HG03442 (cell line): ENCODE measurements at regions not wholly inside any gene's neighbourhood (a gene's known extent, or its start where the extent isn't known, plus 50 kb on each side); places are given as distances from the start of the nearest gene placed in this dataset.
A peak's percentile ranks its signal among the peaks of the same experiment; 100 is the strongest.

ENCODE experiments used
- ATAC-seq: cut with Tn5 transposase; IDR thresholded peaks from one replicate; pipeline ENCODE4 v1.9.1; 2021; ENCODE audit warnings: mild to moderate bottlenecking, moderate library complexity; ENCODE audit not compliant: unreplicated experiment

DNA sequence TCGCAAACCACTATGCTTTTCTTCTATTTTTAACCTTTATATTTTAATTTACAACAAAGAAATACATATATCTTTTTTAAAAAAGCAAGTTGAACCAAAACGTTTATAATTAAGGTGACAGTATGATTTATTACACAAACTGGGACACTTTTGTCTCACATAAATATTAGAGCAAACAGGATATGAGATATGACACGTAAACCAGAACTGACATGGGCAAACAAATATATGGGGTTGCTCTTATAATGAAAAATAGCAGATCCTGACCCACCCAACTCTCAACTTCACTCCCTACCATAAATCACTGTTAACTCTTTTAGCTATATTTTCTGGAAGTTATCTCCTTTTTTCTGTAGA lies 177.0 kb upstream of the EDNRA start:
- ATAC-seq: no peak

DNA sequence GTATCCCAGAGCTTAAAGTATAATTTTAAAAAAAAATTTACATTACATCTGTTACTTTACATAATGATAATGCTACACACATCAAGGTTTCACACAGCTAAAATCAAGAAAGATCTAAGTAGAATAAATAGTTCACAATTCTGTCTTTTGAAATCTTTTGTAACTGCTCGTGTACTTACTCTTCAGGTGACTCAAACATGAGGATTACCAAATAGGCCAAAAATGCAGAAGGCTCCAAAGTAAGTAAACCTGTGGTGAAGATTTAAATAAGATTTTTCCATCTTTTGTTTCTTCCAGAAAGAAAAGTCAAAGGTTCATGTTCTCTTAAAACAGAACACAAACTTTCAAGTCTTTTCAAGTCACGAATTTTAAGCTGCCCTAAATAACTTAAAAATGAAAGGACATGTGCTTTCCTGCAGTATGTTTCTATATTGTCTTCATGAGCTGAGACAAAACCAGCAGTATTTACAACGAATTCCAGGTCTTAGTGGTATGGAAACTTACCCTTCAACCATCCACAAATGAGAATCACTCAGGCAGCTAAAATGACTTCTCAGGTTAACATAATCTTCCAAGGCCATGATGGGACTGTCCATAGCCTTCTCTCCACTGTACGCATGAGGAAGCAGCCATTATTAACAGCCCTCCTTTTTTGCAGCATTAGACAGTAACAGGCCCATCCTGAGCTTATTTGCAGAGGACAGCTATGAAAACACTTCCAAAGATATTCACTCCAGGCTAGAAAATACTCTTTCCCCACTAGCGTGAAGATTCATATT lies 172.8 kb upstream of the EDNRA start:
- no peak for ATAC-seq

DNA sequence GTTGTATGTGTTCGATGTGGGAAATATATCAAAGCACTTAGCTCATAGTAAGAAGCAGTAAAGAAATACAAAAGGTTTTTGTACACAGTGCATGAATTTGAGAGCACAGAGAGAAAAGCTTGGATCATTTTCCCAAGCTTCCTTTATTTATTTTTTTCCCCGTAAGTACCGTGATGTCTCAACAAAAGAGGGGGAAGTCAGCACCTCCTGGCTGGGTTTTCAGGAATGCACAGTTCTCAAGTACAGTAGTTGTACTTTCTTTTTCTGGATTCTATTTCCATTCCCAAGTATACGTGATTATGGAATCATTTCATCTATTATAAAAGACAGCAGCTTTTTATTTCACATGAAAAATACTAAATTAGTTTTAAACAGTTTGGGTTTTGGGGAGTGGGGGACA lies 171.5 kb upstream of the EDNRA start:
- no peak for ATAC-seq

DNA sequence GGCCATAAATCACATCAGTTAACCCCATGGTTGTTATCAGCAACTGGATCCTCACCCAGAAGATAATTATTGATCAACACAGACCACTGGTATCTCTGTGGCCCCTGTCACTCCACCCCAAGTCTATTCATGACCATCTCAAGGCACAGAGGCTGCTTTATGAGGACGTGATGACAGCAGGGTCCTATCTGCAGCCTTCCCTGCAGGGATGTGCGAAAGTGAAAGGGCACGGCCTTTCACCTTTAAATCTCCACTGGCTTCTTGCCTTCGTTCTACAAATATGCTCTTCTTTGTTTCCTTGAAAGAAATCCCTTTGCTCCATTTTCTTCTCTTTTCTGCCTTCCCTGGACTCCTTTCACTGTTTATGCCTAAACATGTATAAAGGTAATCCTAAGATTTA lies 170.6 kb upstream of the EDNRA start:
- ATAC-seq: no peak

DNA sequence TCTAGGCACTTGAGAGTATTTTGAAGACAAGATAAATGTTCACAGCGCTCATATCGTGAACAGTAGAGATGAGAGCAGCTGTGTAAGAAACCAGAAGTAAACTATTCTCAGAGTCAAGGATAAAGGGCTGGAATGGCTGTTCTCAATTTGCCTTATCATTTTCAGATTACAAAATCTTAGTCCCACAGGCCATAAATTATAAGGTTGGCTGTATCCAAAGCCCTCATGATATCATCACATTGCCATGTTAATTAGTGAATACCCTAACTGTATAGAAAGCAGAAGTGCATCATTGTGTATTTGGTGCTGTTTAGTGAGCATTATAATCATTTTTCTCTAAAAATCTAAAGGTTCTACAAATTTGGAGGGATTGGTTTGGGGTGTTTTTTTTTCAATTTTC lies 168.9 kb upstream of the EDNRA start:
- ATAC-seq: no peak

DNA sequence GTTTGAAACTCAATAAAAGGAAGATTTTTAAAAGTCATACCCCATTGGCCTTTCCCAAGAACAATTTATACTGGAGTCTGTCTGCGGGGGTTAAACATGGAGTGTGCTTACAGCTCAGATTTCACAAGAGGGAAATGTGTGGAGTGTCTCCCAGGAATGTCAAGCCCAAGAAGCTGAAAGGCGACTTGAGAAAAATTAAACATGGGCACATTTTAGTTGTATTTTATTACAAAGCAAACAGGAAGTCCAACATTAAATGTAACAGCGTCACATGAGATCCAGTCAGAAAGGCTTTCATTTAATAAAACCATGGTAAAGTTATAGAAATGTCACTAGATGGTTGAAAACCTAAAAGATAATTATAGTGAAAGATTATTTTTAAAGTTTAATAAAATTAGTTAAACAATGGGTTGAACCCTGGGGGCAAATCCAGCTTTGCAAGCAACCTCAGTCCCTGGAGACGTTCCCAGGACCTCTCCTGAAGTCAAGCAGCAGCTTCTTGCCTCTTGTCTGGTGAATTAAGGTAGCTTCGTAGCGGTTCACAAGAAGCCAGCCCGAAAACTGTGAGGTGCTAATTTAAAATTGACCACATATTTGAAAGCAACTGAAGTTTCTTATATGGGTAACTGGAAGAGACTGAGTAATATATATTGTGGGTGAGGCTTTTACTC lies 168.4 kb upstream of the EDNRA start:
- no peak for ATAC-seq

DNA sequence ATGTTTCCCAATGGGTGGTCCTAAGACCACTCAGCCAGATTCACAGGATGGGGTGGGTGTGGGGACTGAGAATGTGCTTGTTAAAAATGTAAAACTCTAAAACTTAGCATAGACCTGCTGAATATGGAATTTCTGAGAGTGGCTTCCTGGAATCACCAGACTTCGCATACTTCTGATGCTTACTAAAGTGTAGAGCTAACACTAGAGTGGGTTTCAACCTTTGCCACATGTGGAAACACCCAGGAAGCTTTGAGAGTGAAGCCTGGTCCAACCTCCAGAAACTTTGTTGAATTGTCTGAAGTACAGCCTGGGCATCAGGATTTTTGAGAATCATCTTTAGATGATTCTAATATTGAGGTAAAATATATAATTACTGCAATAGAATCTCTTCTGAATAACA lies 167.8 kb upstream of the EDNRA start:
- ATAC-seq: no peak

DNA sequence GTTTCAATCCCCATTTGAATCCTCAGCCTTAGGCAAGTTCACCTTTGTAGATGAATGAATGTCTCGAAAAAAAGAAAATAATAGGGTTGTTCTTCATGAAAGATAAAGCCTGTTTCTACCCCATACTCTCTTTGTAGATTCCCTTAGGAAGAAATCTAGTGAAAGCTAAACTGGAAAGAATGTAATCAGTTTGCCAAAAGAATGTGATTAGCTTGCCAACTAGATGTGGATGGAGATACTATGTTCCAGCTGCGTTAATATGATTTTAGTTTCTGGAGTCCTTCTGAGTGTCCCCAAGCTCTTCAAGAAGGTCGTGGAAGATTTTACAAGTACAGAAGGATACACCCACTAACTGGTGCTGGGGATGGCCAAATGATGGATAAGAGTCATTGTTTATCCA lies 162.3 kb upstream of the EDNRA start:
- ATAC-seq: no peak

DNA sequence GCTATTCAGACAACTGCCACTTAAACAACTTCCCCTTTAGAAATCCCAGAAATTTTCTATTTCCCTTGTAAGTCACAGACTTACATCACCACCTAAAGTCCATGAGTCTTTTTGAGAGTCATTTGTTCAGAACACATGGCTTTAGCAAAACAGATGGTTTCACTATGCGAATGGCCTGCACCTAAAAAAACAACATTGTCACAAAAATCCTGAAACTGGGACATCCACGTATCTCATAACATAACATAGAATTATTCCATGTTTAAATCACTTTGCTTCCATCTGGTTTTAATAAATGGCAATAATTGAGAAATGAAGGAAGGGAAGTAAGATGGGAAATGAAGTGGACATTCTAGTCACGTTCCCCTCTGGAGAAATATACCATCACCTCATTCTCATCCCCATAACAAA lies 155.3 kb upstream of the EDNRA start:
- ATAC-seq: no peak

DNA sequence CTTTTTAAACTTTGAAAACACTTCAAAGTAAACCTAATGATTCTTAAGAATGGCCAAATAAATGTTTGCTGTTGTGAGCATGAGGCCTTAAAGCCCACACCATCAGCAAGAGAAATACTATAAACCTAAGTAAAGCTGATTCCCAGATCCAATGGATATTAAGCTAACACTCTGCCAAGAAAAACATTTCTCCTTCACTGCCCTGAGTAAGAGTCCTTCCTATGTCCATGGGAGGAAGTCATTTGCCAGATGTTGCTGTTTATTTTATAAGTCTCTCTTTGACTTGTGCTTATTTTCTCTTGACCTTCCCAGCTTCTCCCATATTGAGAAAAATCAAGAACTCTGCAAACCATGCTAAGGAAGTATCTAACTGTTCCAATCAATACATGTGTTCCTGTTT lies 154.3 kb upstream of the EDNRA start:
- no peak for ATAC-seq

DNA sequence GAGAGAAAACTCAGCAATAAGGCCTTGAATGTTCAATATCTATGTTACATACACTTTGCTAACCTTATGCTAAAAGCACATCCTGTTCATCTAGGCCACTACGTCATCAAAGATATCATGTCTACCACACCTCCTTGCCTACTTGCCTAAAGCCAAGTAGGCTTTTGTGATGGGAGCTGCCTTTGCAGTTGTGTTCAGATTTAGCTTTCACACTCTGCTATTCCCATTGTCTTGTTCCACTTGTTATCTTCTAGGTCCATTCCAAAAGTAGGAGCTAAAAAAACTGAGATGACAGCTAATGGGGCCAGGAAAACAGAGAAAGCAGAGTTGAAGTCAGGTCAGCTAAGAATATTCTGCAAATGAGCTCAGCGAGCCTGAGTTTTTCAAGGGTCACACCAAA lies 153.6 kb upstream of the EDNRA start:
- ATAC-seq: no peak

DNA sequence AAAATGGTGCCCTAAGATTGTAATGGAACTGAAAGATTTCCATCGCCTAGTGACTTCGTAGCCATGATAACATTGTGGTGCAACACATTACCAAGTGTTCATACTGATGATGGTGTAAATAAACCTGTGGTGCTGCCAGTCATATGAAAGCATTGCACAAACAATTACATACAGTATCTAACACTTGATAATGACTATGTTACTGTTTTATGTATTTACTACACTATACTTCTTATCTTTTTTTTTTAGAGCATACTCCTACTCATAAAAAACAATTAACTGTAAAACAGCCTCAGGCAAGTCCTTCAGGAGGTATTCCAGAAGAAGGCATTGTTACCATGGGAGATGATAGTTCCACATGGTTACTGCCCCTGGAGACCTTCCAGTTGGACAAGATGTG lies 152.7 kb upstream of the EDNRA start:
- ATAC-seq: no peak

DNA sequence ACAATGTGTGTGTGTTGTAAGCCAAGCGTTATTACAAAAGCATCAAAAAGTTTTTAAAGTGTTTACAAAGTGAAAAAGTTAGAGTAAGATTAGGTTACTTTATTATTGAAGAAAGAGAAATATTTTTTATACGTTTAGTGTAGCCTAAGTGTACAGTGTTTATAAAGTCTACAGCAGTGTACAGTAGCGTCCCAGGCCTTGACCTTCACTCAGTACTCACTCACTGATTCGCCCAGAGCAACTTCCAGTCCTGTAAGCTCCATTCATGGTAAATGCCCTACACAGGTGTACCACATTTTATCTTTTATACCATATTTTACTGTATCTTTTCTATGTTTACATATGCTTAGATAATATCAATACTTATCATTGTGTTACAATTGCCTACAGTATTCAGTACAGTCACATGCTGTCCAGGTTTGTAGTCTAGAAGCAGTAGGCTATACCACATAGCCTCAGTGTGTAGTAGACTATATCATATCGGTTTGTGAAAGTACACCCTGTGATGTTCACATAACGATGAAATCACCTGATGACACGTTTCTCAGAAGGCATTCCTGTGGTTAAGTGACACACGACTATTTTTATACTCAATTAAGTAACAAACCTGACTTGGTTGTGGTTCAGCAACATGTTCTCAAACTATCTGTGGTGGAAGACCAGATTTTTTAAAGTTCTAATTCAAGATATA lies 152.0 kb upstream of the EDNRA start:
- ATAC-seq: no peak

DNA sequence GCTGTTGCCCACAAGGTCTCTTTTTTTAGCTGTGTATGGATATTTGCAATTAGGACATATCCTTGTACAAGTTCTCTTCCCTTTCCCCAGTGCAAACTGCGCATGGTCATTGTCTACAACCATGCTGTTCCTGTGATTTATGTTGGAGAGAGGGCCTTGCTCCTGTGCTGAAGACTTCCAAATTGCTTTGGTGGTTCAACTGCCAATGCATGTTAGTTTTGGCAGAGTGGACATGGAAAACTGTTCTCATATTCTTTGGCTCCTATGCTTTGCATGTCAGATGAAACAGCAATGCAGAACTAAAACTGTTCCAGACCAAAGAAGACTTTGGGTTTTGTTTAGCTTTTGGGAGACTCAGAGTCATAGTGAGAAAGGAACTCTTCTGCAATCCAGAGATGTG lies 148.8 kb upstream of the EDNRA start:
- no peak for ATAC-seq

DNA sequence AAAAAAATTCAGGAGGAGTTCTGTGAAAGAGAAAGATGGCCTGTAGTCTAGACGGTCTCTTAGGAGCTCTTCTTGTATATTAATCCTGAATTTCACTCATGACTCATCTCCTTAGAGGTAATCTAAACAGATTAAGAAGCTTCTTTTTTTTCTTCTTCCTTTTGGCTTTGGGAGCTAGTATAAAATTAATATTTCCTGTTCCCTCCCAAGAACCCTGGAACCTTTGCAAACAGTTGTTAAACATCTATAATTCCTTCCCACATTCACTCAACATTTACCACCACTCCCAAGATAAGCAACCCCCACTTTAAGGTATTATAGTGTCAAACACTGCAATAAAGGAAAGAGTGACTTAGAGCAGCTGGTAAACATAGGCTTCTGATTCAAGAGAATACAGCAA lies 146.4 kb upstream of the EDNRA start:
- no peak for ATAC-seq

DNA sequence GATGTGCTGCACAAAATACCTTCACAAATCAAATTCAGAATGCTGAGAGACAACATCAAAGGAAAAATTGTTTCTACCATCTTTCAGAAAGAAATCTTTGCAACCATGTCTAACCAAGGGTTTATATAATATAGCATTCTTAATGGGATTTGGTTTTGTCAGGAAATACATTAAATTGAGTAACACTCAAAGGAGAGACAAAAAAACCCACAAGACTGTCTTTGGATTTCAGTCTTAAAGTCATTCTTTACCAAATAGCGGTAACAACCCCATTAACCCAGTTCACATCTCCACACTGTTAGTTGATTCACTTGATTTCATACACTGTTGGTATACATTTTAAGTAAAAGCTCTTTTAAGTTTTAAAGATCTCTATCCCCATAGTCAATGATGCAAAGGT lies 145.7 kb upstream of the EDNRA start:
- no peak for ATAC-seq

DNA sequence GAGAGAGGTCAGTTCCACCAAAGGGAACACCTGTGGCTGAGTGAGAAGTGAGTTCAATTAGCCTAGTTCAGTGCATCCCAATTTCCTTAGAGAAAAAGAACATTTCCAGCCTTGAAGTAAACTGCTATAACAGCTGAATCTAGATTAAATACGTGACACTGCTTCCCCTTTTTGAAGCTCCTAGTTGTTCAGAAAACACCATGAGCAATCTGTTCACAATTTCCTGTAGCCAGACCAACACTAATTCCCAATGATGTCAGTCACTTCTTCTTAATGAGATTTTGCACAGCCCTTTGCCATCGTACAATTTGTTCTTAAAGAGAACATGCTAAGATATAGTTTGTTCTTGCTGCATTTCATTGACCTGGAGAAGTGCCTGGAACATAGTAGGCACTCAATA lies 144.6 kb upstream of the EDNRA start:
- no peak for ATAC-seq

DNA sequence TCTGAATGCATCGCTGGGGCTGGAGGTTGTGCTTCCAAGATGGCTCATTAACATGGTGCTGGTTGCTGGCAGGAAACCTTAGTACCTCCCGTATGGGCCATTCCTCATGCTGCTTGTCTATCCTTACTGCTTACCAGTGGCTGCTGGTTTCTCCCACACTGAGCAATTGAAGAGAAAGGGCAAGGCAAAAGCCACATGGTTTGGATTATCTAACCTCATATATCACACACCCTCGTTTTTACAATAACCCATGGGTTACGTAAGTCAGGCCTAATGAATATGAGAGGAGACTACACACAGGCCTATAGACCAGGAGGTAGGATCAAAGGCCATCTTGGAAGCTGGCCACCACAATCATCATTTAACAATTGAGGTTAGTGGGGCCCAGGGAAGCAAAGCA lies 141.8 kb upstream of the EDNRA start:
- ATAC-seq: no peak

DNA sequence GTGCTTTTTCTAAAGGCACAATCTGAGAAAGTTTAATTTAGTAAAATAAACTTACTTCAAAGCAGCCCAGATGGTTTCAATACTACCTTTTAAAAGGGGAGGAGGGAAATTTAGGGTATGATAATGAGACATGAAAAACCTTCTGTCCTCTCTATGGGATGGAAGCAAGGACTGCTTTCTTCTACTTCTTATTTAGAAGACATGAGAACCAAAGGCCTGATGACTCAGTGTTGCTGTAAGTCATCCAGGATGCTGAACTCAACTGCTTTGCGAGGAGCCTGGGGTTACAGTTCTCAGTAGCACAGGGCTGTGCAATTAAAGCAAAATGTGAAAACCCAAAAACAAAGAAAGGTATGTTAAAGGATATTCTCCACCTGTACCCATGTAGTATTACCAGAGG lies 140.8 kb upstream of the EDNRA start:
- ATAC-seq: peak; percentile 36

DNA sequence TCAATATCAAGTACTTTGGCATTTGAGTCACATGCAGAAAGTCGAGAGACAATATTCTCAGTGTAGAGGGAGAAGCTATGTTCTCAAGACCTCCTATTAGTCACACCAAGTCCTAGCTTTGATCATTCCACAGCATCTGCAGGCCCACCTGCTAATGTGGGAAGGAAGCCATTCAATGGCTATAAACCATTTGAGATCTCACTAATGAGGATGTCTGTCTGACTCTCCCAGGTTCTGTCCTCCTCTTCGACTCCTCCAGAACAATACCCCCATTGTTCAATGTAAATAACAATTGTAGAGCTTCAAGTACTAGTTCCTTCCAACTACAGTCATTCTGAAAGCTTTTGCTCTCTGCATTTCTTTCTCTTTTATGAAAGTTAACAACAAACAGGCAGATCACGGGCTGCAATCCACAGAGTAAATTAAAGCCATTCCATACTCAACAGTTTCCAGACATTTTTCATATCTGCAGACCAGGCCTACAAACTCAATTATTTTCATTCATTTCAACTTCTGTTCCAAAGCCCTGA lies 140.2 kb upstream of the EDNRA start:
- peak; percentile 59 for ATAC-seq

DNA sequence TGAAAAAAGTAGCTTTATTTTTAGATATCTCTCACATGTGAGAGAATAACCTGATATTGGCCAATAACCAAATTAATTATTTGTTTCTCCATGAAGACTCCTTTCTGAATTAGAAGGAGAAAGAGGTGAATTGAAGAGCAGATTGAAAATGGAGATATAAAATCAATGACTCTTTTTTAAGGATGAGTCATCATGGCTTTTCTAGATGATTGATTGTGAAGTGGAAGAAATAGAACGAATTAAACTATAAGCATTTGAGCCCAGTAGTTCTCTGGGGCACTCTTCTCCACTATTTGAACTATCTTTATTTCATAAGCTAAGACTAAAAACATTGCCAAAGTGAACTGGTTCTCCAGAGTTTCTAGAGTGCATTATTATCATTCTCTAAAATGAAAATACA lies 137.2 kb upstream of the EDNRA start:
- no peak for ATAC-seq

DNA sequence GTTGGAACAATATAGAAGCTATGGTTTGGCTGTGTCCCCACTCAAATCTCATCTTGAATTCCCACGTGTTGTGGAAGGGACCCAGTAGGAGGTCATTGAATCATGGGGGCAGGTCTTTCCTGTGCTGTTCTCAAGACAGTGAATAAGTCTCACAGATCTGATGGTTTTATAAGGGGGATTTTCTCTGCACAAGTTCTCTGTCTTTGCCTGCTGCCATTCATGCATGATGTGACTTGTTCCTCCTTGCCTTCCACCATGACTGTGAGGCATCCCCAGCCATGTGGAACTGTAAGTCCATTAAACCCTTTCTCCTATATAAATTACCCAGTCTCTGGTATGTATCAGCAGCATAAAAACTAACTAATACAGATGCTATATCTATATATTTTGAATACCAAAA lies 135.2 kb upstream of the EDNRA start:
- no peak for ATAC-seq
